Small intestine (tissue), 7 donors: ENCODE measurements at regions not wholly inside any gene's neighbourhood (a gene's known extent, or its start where the extent isn't known, plus 50 kb on each side); places are given as distances from the start of the nearest gene placed in this dataset.

ENCODE experiments used
- DNase-seq, 2 donors: peaks; one replicate each; pipeline versions ENCODE4 v3.0.0 to v3.0.0-alpha.2; 2013
- FAIRE-seq: peaks from 2 replicates; lab custom pipeline; 2012; peaks lifted over from hg19 to GRCh38; lab: Jason Lieb, UNC
- H3K27ac ChIP-seq, 3 donors: one replicate each; pipeline ENCODE4 v1.5.1; 2013; ENCODE audit warnings: low read length in 2 of 3, mild to moderate bottlenecking in 2 of 3, control low read depth in 1 of 3, inconsistent platforms in 1 of 3, low read depth in 1 of 3, moderate library complexity in 1 of 3
- H3K27me3 ChIP-seq, 3 donors: one replicate each; pipeline ENCODE4 v1.6.1; 2013; ENCODE audit warnings: low read length in 3 of 3, inconsistent platforms in 1 of 3; ENCODE audit not compliant: control insufficient read depth in 3 of 3, insufficient read depth in 3 of 3
- H3K36me3 ChIP-seq, 3 donors: one replicate each; pipeline ENCODE4 v1.6.1; 2013; ENCODE audit warnings: low read length in 3 of 3, inconsistent platforms in 1 of 3, low read depth in 1 of 3, mild to moderate bottlenecking in 1 of 3, moderate library complexity in 1 of 3; ENCODE audit not compliant: control insufficient read depth in 3 of 3, insufficient read depth in 2 of 3
- H3K4me1 ChIP-seq, 3 donors: one replicate each; pipeline ENCODE4 v1.6.1; 2013; ENCODE audit warnings: low read length in 2 of 3, inconsistent platforms in 1 of 3, low read depth in 1 of 3, mild to moderate bottlenecking in 1 of 3, moderate library complexity in 1 of 3; ENCODE audit not compliant: control insufficient read depth in 3 of 3, insufficient read depth in 2 of 3
- H3K4me3 ChIP-seq, 3 donors: one replicate each; pipeline ENCODE4 v1.5.1; 2013; ENCODE audit warnings: low read length in 3 of 3, control low read depth in 1 of 3, inconsistent platforms in 1 of 3, low read depth in 1 of 3, mild to moderate bottlenecking in 1 of 3, moderate library complexity in 1 of 3
- H3K9me3 ChIP-seq, 2 donors: one replicate each; pipeline ENCODE4 v1.6.1; 2013; ENCODE audit warnings: low read depth in 1 of 2, low read length in 1 of 2; ENCODE audit not compliant: control insufficient read depth in 2 of 2, insufficient read depth in 1 of 2
- WGBS, 3 donors: extraction: QIAGEN DNeasy Blood & Tissue Kit; methylation state at CpG; one replicate each; pipeline ENCODE4 v1.1.7; 2013; 5-methylcytosine and 5-hydroxymethylcytosine counted together
- donor health status: healthy with polysubstance abuse.
- donor health status: control.
- donor health status: control.
- donor health status: Bipolar disorder and iron deficiency.
- donor health status: healthy.

DNA sequence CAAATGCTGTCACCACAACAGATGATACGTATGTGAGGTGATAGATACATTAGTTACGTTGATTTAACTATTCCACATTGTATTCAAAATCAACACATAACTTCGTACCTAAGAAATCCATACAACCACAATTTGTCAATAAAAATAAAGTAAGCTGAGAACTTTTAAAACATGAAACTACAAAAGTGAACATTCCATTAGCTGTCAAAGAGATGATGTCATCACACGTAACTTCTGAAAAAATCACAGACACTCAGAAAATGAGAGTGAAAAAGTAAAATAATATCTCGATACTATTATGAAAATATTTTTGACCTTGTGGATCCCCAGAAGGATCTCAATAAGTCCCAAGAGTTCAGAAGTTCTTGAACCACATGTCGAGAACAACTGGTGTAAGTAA, 161.6 kb upstream of the GALNT13 start:
- 81 to 93% (median 87%) methylated on average over 6 of the region's 6 CpGs for WGBS, 3 donors

GRCh38 chr2:153715218-153715850, 156.4 kb upstream of the GALNT13 start:
- FAIRE-seq (no peak), DNase-seq (no peak)
- Histone ChIP-seq H3K36me3 (no peaks in the 10 kb centered on the region), H3K27me3 (no peaks in the 10 kb centered on the region), H3K4me1 (no peaks in the 10 kb centered on the region), H3K4me3 (no peak overlapping the region), H3K27ac (no peak overlapping the region), H3K9me3 (no peaks in the 10 kb centered on the region)
- WGBS, 3 donors, result 53 to 72% (median 62%) methylated on average over 2 of the region's 2 CpGs

More for the DNA sequence above, 161.6 kb upstream of the GALNT13 start:
- DNase-seq (no peak), FAIRE-seq (no peak)
- Histone ChIP-seq H3K27ac (no peak overlapping the region), H3K36me3 (no peaks in the 10 kb centered on the region), H3K4me1 (no peaks in the 10 kb centered on the region), H3K27me3 (no peaks in the 10 kb centered on the region), H3K9me3 (no peaks in the 10 kb centered on the region), H3K4me3 (no peak overlapping the region)

- no peak overlapping the region for H3K27ac ChIP-seq
- no peak overlapping the region for H3K4me3 ChIP-seq
- H3K36me3 ChIP-seq, result no peaks in the 10 kb centered on the region
- 66 to 76% (median 68%) methylated on average over 2 of the region's 2 CpGs for WGBS, 3 donors
- no peaks in the 10 kb centered on the region for H3K4me1 ChIP-seq
- FAIRE-seq (no peak), DNase-seq (no peak)
- H3K27me3 ChIP-seq, result no peaks in the 10 kb centered on the region
- no peaks in the 10 kb centered on the region for H3K9me3 ChIP-seq
These were observed 154.7 kb upstream of the GALNT13 start for GRCh38 chr2:153717060-153717459.

DNA sequence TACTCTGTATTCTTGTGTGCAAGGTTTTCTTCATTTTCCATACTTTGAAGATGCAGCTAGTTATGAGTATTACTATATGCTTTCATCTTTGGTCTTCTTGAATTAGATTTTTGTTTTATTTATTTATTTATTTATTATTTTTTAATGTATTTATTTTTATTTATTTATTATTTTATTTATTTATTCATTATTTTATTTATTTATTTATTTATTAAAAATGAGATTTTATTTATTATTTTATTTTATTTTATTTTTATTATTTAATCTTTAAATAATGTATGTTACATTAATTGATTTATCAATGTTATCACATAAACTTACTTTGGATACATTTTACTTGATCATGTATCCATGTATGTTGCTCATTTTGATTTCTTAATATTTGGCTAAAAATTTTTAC, 132.3 kb upstream of the GALNT13 start:
- no peaks in the 10 kb centered on the region for H3K36me3 ChIP-seq
- H3K4me3 ChIP-seq, result no peak overlapping the region
- no peaks in the 10 kb centered on the region for H3K9me3 ChIP-seq
- H3K27me3 ChIP-seq, result no peaks in the 10 kb centered on the region
- DNase-seq (no peak), FAIRE-seq (no peak)
- H3K4me1 ChIP-seq, result no peaks in the 10 kb centered on the region
- no peak overlapping the region for H3K27ac ChIP-seq

- Histone ChIP-seq H3K4me1 (no peaks in the 10 kb centered on the region), H3K4me3 (no peak overlapping the region), H3K9me3 (peaks cover 0 to 20% of the 10 kb centered on the region in 2 donors), H3K27me3 (no peaks in the 10 kb centered on the region), H3K27ac (no peak overlapping the region), H3K36me3 (no peaks in the 10 kb centered on the region)
- WGBS, 3 donors, result 27 to 55% (median 29%) methylated on average over 1 of the region's 1 CpG
- FAIRE-seq (no peak), DNase-seq (no peak)
These were observed 109.8 kb upstream of the GALNT13 start for GRCh38 chr2:153761936-153762335.

- DNase-seq, result no peak
- H3K27ac ChIP-seq, result no peak overlapping the region
- H3K36me3 ChIP-seq, result no peaks in the 10 kb centered on the region
- no peaks in the 10 kb centered on the region for H3K27me3 ChIP-seq
- H3K4me1 ChIP-seq, result no peaks in the 10 kb centered on the region
- no peak overlapping the region for H3K4me3 ChIP-seq
- H3K9me3 ChIP-seq, result peaks cover 0 to 30% of the 10 kb centered on the region in 2 donors
- FAIRE-seq, result no peak
These were observed 105.3 kb upstream of the GALNT13 start for GRCh38 chr2:153766415-153766814.

- 28 to 57% (median 30%) methylated on average over 4 of the region's 4 CpGs for WGBS, 3 donors
- H3K36me3 ChIP-seq, result no peaks in the 10 kb centered on the region
- peaks cover 0 to 29% of the 10 kb centered on the region in 2 donors for H3K9me3 ChIP-seq
- no peak overlapping the region for H3K27ac ChIP-seq
- DNase-seq, result peak in 1 of 2 donors; percentile 25
- H3K4me3 ChIP-seq, result no peak overlapping the region
- H3K4me1 ChIP-seq, result no peaks in the 10 kb centered on the region
- no peak for FAIRE-seq
- no peaks in the 10 kb centered on the region for H3K27me3 ChIP-seq
These were observed 101.2 kb upstream of the GALNT13 start for GRCh38 chr2:153770359-153770991.

DNA sequence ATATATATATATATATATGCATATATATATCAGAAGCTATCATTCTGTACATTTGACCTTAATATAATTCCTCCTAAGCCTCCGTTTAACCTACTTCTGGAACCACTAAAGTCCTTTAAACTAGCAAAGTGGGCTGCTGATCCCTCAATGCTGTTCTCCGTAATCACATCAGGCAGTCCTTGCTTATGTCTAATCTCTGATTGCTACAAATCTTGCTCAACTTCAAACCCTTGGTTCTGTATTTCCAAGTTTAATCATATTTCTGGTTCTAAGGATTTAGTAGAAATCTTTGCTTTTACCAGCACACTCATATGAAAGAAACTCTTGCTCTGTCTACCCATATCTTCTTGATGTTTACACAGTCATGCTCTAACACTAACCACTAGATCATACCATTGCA, 91.5 kb upstream of the GALNT13 start:
- Histone ChIP-seq H3K4me3 (no peak overlapping the region), H3K27ac (no peak overlapping the region), H3K9me3 (peaks cover 0 to 7% of the 10 kb centered on the region in 2 donors), H3K27me3 (no peaks in the 10 kb centered on the region), H3K4me1 (no peaks in the 10 kb centered on the region), H3K36me3 (no peaks in the 10 kb centered on the region)
- WGBS, 3 donors, result 78 to 94% (median 80%) methylated on average over 2 of the region's 2 CpGs
- DNase-seq, result no peak
- no peak for FAIRE-seq

- 26 to 80% (median 50%) methylated on average over 5 of the region's 5 CpGs for WGBS, 3 donors
- Histone ChIP-seq H3K36me3 (no peaks in the 10 kb centered on the region), H3K4me3 (no peak overlapping the region), H3K4me1 (no peaks in the 10 kb centered on the region), H3K27me3 (no peaks in the 10 kb centered on the region), H3K9me3 (peaks cover 0 to 26% of the 10 kb centered on the region in 2 donors), H3K27ac (no peak overlapping the region)
- FAIRE-seq (no peak), DNase-seq (peak; percentile 13 to 47)
These were observed 85.7 kb upstream of the GALNT13 start for GRCh38 chr2:153786016-153786415.
